HCT116 (cell line): ENCODE measurements at regions not wholly inside any gene's neighbourhood (a gene's known extent, or its start where the extent isn't known, plus 50 kb on each side); places are given as distances from the start of the nearest gene placed in this dataset.

Experiments
- ATAC-seq: fragments of 200-7000 bp; cut with Tn5 transposase; 2 replicates; pipeline ENCODE4 v1.9.1; 2020; ENCODE audit warnings: mild to moderate bottlenecking, moderate library complexity
- BruUV-seq: library from RNA; stranded (reverse); fragments of 400-500 nt; replicated peaks from 2 replicates; lab custom pipeline; 2021; lab: Mats Ljungman, UMichigan
- CTCF ChIA-PET: fragments of 300-600 bp; sonication (Branson Sonifier 250); formaldehyde crosslinking; loops from one replicate; lab custom pipeline; 2021; ENCODE audit warnings: antibody characterized with exemption; lab: Charles Lee
- POLR2A ChIA-PET: fragments of 300-600, 350-600 bp; sonication (Branson Sonifier 250); formaldehyde crosslinking; loops from one replicate; lab custom pipeline; 2021; ENCODE audit warnings: antibody characterized with exemption; lab: Charles Lee
- RAD21 ChIA-PET, 2 experiments: fragments of 300-600 bp; sonication (Branson Sonifier 250); formaldehyde crosslinking; loops; one replicate each; lab custom pipeline; 2023; ENCODE audit warnings: low total read pairs in 2 of 2; ENCODE audit not compliant: uncharacterized antibody in 2 of 2, unreplicated experiment in 2 of 2, low non-redundant PET in 1 of 2; lab: Charles Lee
- DNase-seq: peaks from one replicate; pipeline ENCODE4 v3.0.0-alpha.2; 2010; ENCODE audit warnings: low read depth, low spot score
- H2AFZ ChIP-seq: fragments of 200-600 bp; shearing (Covaris generic), sonication (generic); 2 replicates; pipeline ENCODE4 v1.6.1; 2017; ENCODE audit warnings: low read depth, mixed run types, mixed read lengths, antibody characterized with exemption, low read length; ENCODE audit not compliant: poor library complexity, severe bottlenecking
- H3K27ac ChIP-seq: 2 replicates; pipeline ENCODE4 v1.5.1; 2012; ENCODE audit warnings: low read depth, low read length
- H3K27me3 ChIP-seq: fragments of 200-600 bp; sonication (generic); 2 replicates; pipeline ENCODE4 v1.6.1; 2016; ENCODE audit warnings: mixed run types, low read length, mixed read lengths; ENCODE audit not compliant: insufficient read depth
- H3K36me3 ChIP-seq, 2 experiments: fragments of 200-500 bp in 1 of 2; fragments of 200-600 bp in 1 of 2; sonication (Bioruptor generic) in 1 of 2; sonication (generic) in 1 of 2; 2 replicates each; pipeline versions ENCODE4 v1.5.1 to v1.6.1; 2014 to 2016; ENCODE audit warnings: low read length in 2 of 2, inconsistent platforms in 1 of 2, mixed read lengths in 1 of 2, mixed run types in 1 of 2; ENCODE audit not compliant: insufficient read depth in 2 of 2, control insufficient read depth in 1 of 2
- H3K4me1 ChIP-seq, 2 experiments: fragments of 200-600 bp in 1 of 2; sonication (generic) in 1 of 2; 2 replicates each; pipeline versions ENCODE4 v1.5.1 to v1.6.1; 2012 to 2017; ENCODE audit warnings: low read length in 2 of 2, inconsistent platforms in 1 of 2, mild to moderate bottlenecking in 1 of 2, mixed read lengths in 1 of 2, mixed run types in 1 of 2, moderate library complexity in 1 of 2; ENCODE audit not compliant: insufficient read depth in 2 of 2, control insufficient read depth in 1 of 2
- H3K4me2 ChIP-seq: fragments of 200-600 bp; sonication (generic); 2 replicates; pipeline ENCODE4 v1.6.1; 2017; ENCODE audit warnings: mixed run types, low read length, mixed read lengths
- H3K4me3 ChIP-seq, 2 experiments: fragments of 200-600 bp in 1 of 2; sonication (generic) in 1 of 2; replicated peaks in 1 of 2; 2 replicates each; pipeline ENCODE4 v1.5.1; 2011 to 2016; ENCODE audit warnings: low read length in 2 of 2, control low read depth in 1 of 2, low read depth in 1 of 2, mild to moderate bottlenecking in 1 of 2, mixed read lengths in 1 of 2, mixed run types in 1 of 2
- H3K79me2 ChIP-seq: fragments of 200-600 bp; sonication (generic); 2 replicates; pipeline ENCODE4 v1.6.1; 2017; ENCODE audit warnings: mild to moderate bottlenecking, mixed run types, low read length, moderate library complexity, mixed read lengths; ENCODE audit not compliant: insufficient read depth
- H3K9ac ChIP-seq: fragments of 200-600 bp; sonication (generic); 2 replicates; pipeline ENCODE4 v1.6.1; 2016; ENCODE audit warnings: low read length, mixed read lengths
- H3K9me2 ChIP-seq: fragments of 200-600 bp; sonication (generic), shearing (Covaris generic); 2 replicates; pipeline ENCODE4 v1.6.1; 2017; ENCODE audit warnings: mixed run types, mild to moderate bottlenecking, moderate library complexity; ENCODE audit not compliant: insufficient read depth
- H3K9me3 ChIP-seq, 2 experiments: fragments of 200-500 bp in 1 of 2; fragments of 200-600 bp in 1 of 2; sonication (Bioruptor generic) in 1 of 2; sonication (generic) in 1 of 2; 2 replicates each; pipeline ENCODE4 v1.6.1; 2014 to 2017; ENCODE audit warnings: low read length in 2 of 2, mixed read lengths in 2 of 2, inconsistent platforms in 1 of 2, low read depth in 1 of 2, mild to moderate bottlenecking in 1 of 2, mixed run types in 1 of 2, moderate library complexity in 1 of 2; ENCODE audit not compliant: control insufficient read depth in 1 of 2, insufficient read depth in 1 of 2
- H4K20me1 ChIP-seq: fragments of 200-600 bp; sonication (generic), shearing (Covaris generic); 2 replicates; pipeline ENCODE4 v1.6.1; 2017; ENCODE audit warnings: mixed run types, mild to moderate bottlenecking, moderate library complexity; ENCODE audit not compliant: insufficient read depth
- ATF3 ChIP-seq: IDR thresholded peaks from 2 replicates; pipeline ENCODE4 v1.6.1; 2012
- CBX3 ChIP-seq: IDR thresholded peaks from 2 replicates; pipeline ENCODE4 v1.6.1; 2012; ENCODE audit warnings: low read depth
- CEBPB ChIP-seq: IDR thresholded peaks from 2 replicates; pipeline ENCODE4 v1.6.1; 2012; ENCODE audit warnings: low read depth
- CTCF ChIP-seq, 3 experiments: fragments of 200-600 bp in 1 of 3; sonication (generic) in 1 of 3; IDR thresholded peaks in 2 of 3; conservative IDR thresholded peaks in 1 of 3; 2 replicates each; pipeline ENCODE4 v1.5.1; 2012 to 2017; ENCODE audit warnings: low read depth in 2 of 3, low read length in 2 of 3, antibody characterized with exemption in 1 of 3, borderline replicate concordance in 1 of 3, control low read depth in 1 of 3, mild to moderate bottlenecking in 1 of 3, mixed read lengths in 1 of 3, mixed run types in 1 of 3, moderate library complexity in 1 of 3; ENCODE audit not compliant: insufficient read depth in 1 of 3
- EGR1 ChIP-seq: IDR thresholded peaks from 2 replicates; pipeline ENCODE4 v1.6.1; 2012; ENCODE audit warnings: low read depth
- ELF1 ChIP-seq: IDR thresholded peaks from 2 replicates; pipeline ENCODE4 v1.6.1; 2012; ENCODE audit warnings: low read depth, borderline replicate concordance
- EZH2 ChIP-seq: fragments of 200-600 bp; sonication (generic); IDR thresholded peaks from 2 replicates; pipeline ENCODE4 v1.6.1; 2017; ENCODE audit warnings: antibody characterized with exemption, mixed run types
- FOSL1 ChIP-seq: IDR thresholded peaks from 2 replicates; pipeline ENCODE4 v1.6.1; 2012; ENCODE audit warnings: low read depth
- JUND ChIP-seq: IDR thresholded peaks from 2 replicates; pipeline ENCODE4 v1.6.1; 2012
- MAX ChIP-seq: IDR thresholded peaks from 2 replicates; pipeline ENCODE4 v1.6.1; 2012
- POLR2AphosphoS5 ChIP-seq: IDR thresholded peaks from 2 replicates; pipeline ENCODE4 v1.6.1; 2011; ENCODE audit warnings: mild to moderate bottlenecking, low read depth, low read length, moderate library complexity
- RAD21 ChIP-seq: IDR thresholded peaks from 2 replicates; pipeline ENCODE4 v1.6.1; 2012; ENCODE audit warnings: low read depth, mild to moderate bottlenecking
- REST ChIP-seq: IDR thresholded peaks from 2 replicates; pipeline ENCODE4 v1.6.1; 2012; ENCODE audit warnings: low read depth
- SP1 ChIP-seq: IDR thresholded peaks from 2 replicates; pipeline ENCODE4 v1.6.1; 2012; ENCODE audit warnings: low read depth
- TCF7L2 ChIP-seq: IDR thresholded peaks from 2 replicates; pipeline ENCODE4 v1.7.0; 2011; ENCODE audit warnings: borderline replicate concordance, inconsistent platforms; ENCODE audit not compliant: insufficient read depth, insufficient read length; ENCODE audit errors: extremely low read depth
- YY1 ChIP-seq: IDR thresholded peaks from 2 replicates; pipeline ENCODE4 v1.6.1; 2011; ENCODE audit warnings: low read length, low read depth, moderate library complexity, mild to moderate bottlenecking; ENCODE audit not compliant: insufficient replicate concordance; ENCODE audit errors: extremely low read depth
- ZBTB33 ChIP-seq: IDR thresholded peaks from 2 replicates; pipeline ENCODE4 v1.6.1; 2011; ENCODE audit warnings: mild to moderate bottlenecking, low read length, moderate library complexity; ENCODE audit not compliant: insufficient replicate concordance; ENCODE audit errors: extremely low read depth
- ZFX ChIP-seq: fragments of 450-650 bp; IDR thresholded peaks from 2 replicates; pipeline ENCODE4 v1.6.1; 2017
- ZNF274 ChIP-seq: fragments of 200-500 bp; sonication (Bioruptor generic); IDR thresholded peaks from 2 replicates; pipeline ENCODE4 v1.6.1; 2014; ENCODE audit warnings: mild to moderate bottlenecking, low read depth, low read length, inconsistent platforms
- intact Hi-C: fragments of 100-400 bp; cut with micrococcal nuclease; formaldehyde crosslinking; loops from 2 replicates; pipeline ENCODE4 v1.10.0; 2022

GRCh38 chr18:40163254-40163653 is 1791.8 kb upstream of the PIK3C3 start:
- no peak overlapping the region for H3K4me3 ChIP-seq
- H3K36me3 ChIP-seq, result no peaks in the 10 kb centered on the region
- no peak overlapping the region for H3K4me2 ChIP-seq
- H4K20me1 ChIP-seq, result no peaks in the 10 kb centered on the region
- no peak overlapping the region for H3K9ac ChIP-seq
- no peaks in the 10 kb centered on the region for H3K79me2 ChIP-seq
- no peak overlapping the region for H2AFZ ChIP-seq
- POLR2A ChIA-PET, result no interaction called here
- no peaks in the 10 kb centered on the region for H3K9me2 ChIP-seq
- H3K27ac ChIP-seq, result no peak overlapping the region
- intact Hi-C loops, result no loop called here
- no peaks in the 10 kb centered on the region for H3K27me3 ChIP-seq
- CTCF ChIA-PET, result no interaction called here
- BruUV-seq, result no TSS peak
- DNase-seq, result no peak
- no peak for ATAC-seq
- H3K9me3 ChIP-seq, result peaks cover 0 to 3% of the 10 kb centered on the region in 2 experiments; a peak in 1 of 4 replicates
- no peaks in the 10 kb centered on the region for H3K4me1 ChIP-seq
- RAD21 ChIA-PET, result no interaction called here
- no peak for TF ChIP-seq CTCF (IDR thresholded peaks at IDR 0.05 in 2 of 3, conservative IDR thresholded peaks at IDR 0.05 in 1 of 3; ENCODE audit: borderline replicate concordance in 1 of 3, insufficient read depth in 1 of 3, low read depth in 2 of 3, low read length in 2 of 3)
- no peak for TF ChIP-seq MAX
- no peak for TF ChIP-seq ZNF274
- no peak for TF ChIP-seq SP1
- no peak for TF ChIP-seq CEBPB
- no peak for TF ChIP-seq RAD21
- no peak for TF ChIP-seq YY1
- TF ChIP-seq POLR2AphosphoS5, result no peak
- no peak for TF ChIP-seq ATF3
- TF ChIP-seq FOSL1, result no peak
- no peak for TF ChIP-seq EZH2
- no peak for TF ChIP-seq EGR1
- no peak for TF ChIP-seq ZBTB33
- no peak for TF ChIP-seq REST
- no peak for TF ChIP-seq TCF7L2
- no peak for TF ChIP-seq ELF1
- no peak for TF ChIP-seq CBX3
- no peak for TF ChIP-seq ZFX
- no peak for TF ChIP-seq JUND
